ENCODE measurements at regions not wholly inside any gene's neighbourhood (a gene's known extent, or its start where the extent isn't known, plus 50 kb on each side); places are given as distances from the start of the nearest gene placed in this dataset.
"Not testable (repeated sequence)": the region's sequence is repeated elsewhere in the genome, so short reads cannot be mapped to it uniquely, and the experiment has no call there.

GRCh38 chr2:199185174-199185573, 272.6 kb downstream of the SATB2 start:
- H3K36me3 ChIP-seq (ENCODE audit: control insufficient read depth, low read depth, low read length); H3K27ac ChIP-seq (ENCODE audit: low read length); H3K27me3 ChIP-seq (ENCODE audit: control insufficient read depth, insufficient read depth, low read length); H3K9me3 ChIP-seq (ENCODE audit: control insufficient read depth, low read depth, low read length); H3K4me3 ChIP-seq (ENCODE audit: low read length); H3K9ac ChIP-seq (ENCODE audit: low read length): not testable (repeated sequence)
- H3K4me1 ChIP-seq (ENCODE audit: control insufficient read depth, low read depth, low read length) = peaks cover 27% of the 10 kb centered on the region

GRCh38 chr2:199163613-199164458, 293.9 kb downstream of the SATB2 start:
- Histone ChIP-seq H3K9ac (ENCODE audit: low read length) (no peak overlapping the region), H3K4me3 (ENCODE audit: low read length) (no peak overlapping the region), H3K36me3 (ENCODE audit: control insufficient read depth, low read depth, low read length) (no peaks in the 10 kb centered on the region), H3K27ac (ENCODE audit: low read length) (no peak overlapping the region), H3K4me1 (ENCODE audit: control insufficient read depth, low read depth, low read length) (peaks cover 14% of the 10 kb centered on the region), H3K9me3 (ENCODE audit: control insufficient read depth, low read depth, low read length) (no peaks in the 10 kb centered on the region), H3K27me3 (ENCODE audit: control insufficient read depth, insufficient read depth, low read length) (no peaks in the 10 kb centered on the region)

- Histone ChIP-seq H3K4me1 (ENCODE audit: control insufficient read depth, low read depth, low read length) (peaks cover 14% of the 10 kb centered on the region), H3K4me3 (ENCODE audit: low read length) (no peak overlapping the region), H3K36me3 (ENCODE audit: control insufficient read depth, low read depth, low read length) (no peaks in the 10 kb centered on the region), H3K9ac (ENCODE audit: low read length) (no peak overlapping the region), H3K27me3 (ENCODE audit: control insufficient read depth, insufficient read depth, low read length) (no peaks in the 10 kb centered on the region), H3K9me3 (ENCODE audit: control insufficient read depth, low read depth, low read length) (no peaks in the 10 kb centered on the region), H3K27ac (ENCODE audit: low read length) (no peak overlapping the region)
Observed at GRCh38 chr2:199160677-199161465, 296.9 kb downstream of the SATB2 start.

DNA sequence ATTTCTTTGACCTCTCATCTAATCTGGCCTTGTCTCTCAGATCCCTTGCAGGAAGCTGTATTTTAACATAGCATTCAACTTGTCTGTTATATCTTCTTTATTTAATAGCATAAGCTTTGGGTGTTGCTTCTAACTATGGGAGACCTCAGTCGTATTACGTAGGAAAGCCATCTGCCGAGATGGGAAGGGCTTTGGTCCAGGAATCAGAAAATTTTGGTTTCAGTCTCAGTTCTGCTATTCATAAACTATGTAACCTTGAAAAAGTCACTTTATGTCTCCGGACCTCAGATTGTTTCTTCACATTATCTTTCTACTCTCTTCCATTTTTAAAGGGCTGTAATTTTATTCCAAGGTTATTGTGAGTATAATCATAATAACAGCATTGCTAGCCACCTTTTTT, 297.7 kb downstream of the SATB2 start:
- Histone ChIP-seq H3K4me3 (ENCODE audit: low read length) (no peak overlapping the region), H3K36me3 (ENCODE audit: control insufficient read depth, low read depth, low read length) (no peaks in the 10 kb centered on the region), H3K27ac (ENCODE audit: low read length) (no peak overlapping the region), H3K27me3 (ENCODE audit: control insufficient read depth, insufficient read depth, low read length) (no peaks in the 10 kb centered on the region), H3K4me1 (ENCODE audit: control insufficient read depth, low read depth, low read length) (peaks cover 14% of the 10 kb centered on the region), H3K9ac (ENCODE audit: low read length) (no peak overlapping the region), H3K9me3 (ENCODE audit: control insufficient read depth, low read depth, low read length) (no peaks in the 10 kb centered on the region)

GRCh38 chr2:199148076-199148845, 309.5 kb downstream of the SATB2 start:
- Histone ChIP-seq H3K9ac (ENCODE audit: low read length) (no peak overlapping the region), H3K9me3 (ENCODE audit: control insufficient read depth, low read depth, low read length) (no peaks in the 10 kb centered on the region), H3K27me3 (ENCODE audit: control insufficient read depth, insufficient read depth, low read length) (no peaks in the 10 kb centered on the region), H3K27ac (ENCODE audit: low read length) (no peak overlapping the region), H3K36me3 (ENCODE audit: control insufficient read depth, low read depth, low read length) (no peaks in the 10 kb centered on the region), H3K4me3 (ENCODE audit: low read length) (no peak overlapping the region), H3K4me1 (ENCODE audit: control insufficient read depth, low read depth, low read length) (no peaks in the 10 kb centered on the region)

GRCh38 chr2:199147216-199147615, 310.5 kb downstream of the SATB2 start:
- H3K4me3 ChIP-seq (ENCODE audit: low read length) = no peak overlapping the region
- no peaks in the 10 kb centered on the region for H3K9me3 ChIP-seq (ENCODE audit: control insufficient read depth, low read depth, low read length)
- H3K9ac ChIP-seq (ENCODE audit: low read length) = no peak overlapping the region
- no peaks in the 10 kb centered on the region for H3K27me3 ChIP-seq (ENCODE audit: control insufficient read depth, insufficient read depth, low read length)
- no peaks in the 10 kb centered on the region for H3K4me1 ChIP-seq (ENCODE audit: control insufficient read depth, low read depth, low read length)
- no peak overlapping the region for H3K27ac ChIP-seq (ENCODE audit: low read length)
- H3K36me3 ChIP-seq (ENCODE audit: control insufficient read depth, low read depth, low read length) = no peaks in the 10 kb centered on the region

DNA sequence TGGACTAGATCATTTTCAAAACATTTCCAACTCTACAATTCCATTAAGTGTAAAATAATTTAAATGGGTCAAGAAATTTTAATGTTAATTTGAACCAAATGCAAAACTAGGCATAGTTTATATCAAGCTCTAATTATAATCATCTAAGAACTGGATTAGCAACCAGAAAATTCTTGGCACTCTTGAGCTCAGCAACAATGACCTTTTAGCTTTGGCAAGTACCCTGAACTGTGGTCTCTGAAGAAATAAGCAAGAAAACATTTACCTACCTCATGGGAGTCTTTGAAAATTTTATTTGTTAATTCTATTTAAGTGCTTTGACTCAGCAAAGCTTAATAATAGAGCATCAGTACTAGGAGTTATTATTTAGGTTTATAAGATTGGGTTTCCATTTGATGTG, 313.2 kb downstream of the SATB2 start:
- Histone ChIP-seq H3K27ac (ENCODE audit: low read length) (no peak overlapping the region), H3K36me3 (ENCODE audit: control insufficient read depth, low read depth, low read length) (no peaks in the 10 kb centered on the region), H3K27me3 (ENCODE audit: control insufficient read depth, insufficient read depth, low read length) (no peaks in the 10 kb centered on the region), H3K9me3 (ENCODE audit: control insufficient read depth, low read depth, low read length) (no peaks in the 10 kb centered on the region), H3K9ac (ENCODE audit: low read length) (no peak overlapping the region), H3K4me1 (ENCODE audit: control insufficient read depth, low read depth, low read length) (no peaks in the 10 kb centered on the region), H3K4me3 (ENCODE audit: low read length) (no peak overlapping the region)

GRCh38 chr2:199144036-199144435, 313.7 kb downstream of the SATB2 start:
- Histone ChIP-seq H3K9me3 (ENCODE audit: control insufficient read depth, low read depth, low read length) (no peaks in the 10 kb centered on the region), H3K27me3 (ENCODE audit: control insufficient read depth, insufficient read depth, low read length) (no peaks in the 10 kb centered on the region), H3K4me1 (ENCODE audit: control insufficient read depth, low read depth, low read length) (no peaks in the 10 kb centered on the region), H3K4me3 (ENCODE audit: low read length) (no peak overlapping the region), H3K27ac (ENCODE audit: low read length) (no peak overlapping the region), H3K9ac (ENCODE audit: low read length) (no peak overlapping the region), H3K36me3 (ENCODE audit: control insufficient read depth, low read depth, low read length) (no peaks in the 10 kb centered on the region)

DNA sequence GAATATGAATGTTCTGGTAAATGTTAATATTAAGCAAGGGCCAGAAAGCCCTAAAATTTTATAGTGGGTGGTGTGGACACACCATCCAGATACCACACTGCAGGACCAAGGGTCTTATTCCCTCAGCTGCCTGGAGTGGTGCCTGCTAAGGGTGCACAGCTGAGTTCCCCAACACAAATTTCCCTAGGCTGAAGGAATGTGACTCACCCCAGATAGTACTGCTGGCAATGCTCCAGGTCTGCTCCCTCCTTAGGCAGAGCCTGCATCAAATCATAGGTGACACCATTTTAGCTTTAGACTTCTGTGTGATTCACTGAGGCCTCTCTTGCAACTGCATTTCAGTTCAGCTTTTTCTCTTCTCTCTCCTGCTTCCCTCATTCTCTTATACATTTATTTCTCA, 321.1 kb downstream of the SATB2 start:
- Histone ChIP-seq H3K4me3 (ENCODE audit: low read length) (no peak overlapping the region), H3K36me3 (ENCODE audit: control insufficient read depth, low read depth, low read length) (no peaks in the 10 kb centered on the region), H3K9ac (ENCODE audit: low read length) (no peak overlapping the region), H3K9me3 (ENCODE audit: control insufficient read depth, low read depth, low read length) (no peaks in the 10 kb centered on the region), H3K27ac (ENCODE audit: low read length) (no peak overlapping the region), H3K27me3 (ENCODE audit: control insufficient read depth, insufficient read depth, low read length) (no peaks in the 10 kb centered on the region), H3K4me1 (ENCODE audit: control insufficient read depth, low read depth, low read length) (peaks cover 3% of the 10 kb centered on the region)

GRCh38 chr2:199136242-199136641, 321.5 kb downstream of the SATB2 start:
- no peak overlapping the region for H3K27ac ChIP-seq (ENCODE audit: low read length)
- H3K9ac ChIP-seq (ENCODE audit: low read length) = no peak overlapping the region
- peaks cover 4% of the 10 kb centered on the region for H3K4me1 ChIP-seq (ENCODE audit: control insufficient read depth, low read depth, low read length)
- no peaks in the 10 kb centered on the region for H3K27me3 ChIP-seq (ENCODE audit: control insufficient read depth, insufficient read depth, low read length)
- no peaks in the 10 kb centered on the region for H3K36me3 ChIP-seq (ENCODE audit: control insufficient read depth, low read depth, low read length)
- H3K4me3 ChIP-seq (ENCODE audit: low read length) = no peak overlapping the region
- no peaks in the 10 kb centered on the region for H3K9me3 ChIP-seq (ENCODE audit: control insufficient read depth, low read depth, low read length)

- Histone ChIP-seq H3K27ac (ENCODE audit: low read length) (no peak overlapping the region), H3K9me3 (ENCODE audit: control insufficient read depth, low read depth, low read length) (no peaks in the 10 kb centered on the region), H3K4me3 (ENCODE audit: low read length) (no peak overlapping the region), H3K36me3 (ENCODE audit: control insufficient read depth, low read depth, low read length) (no peaks in the 10 kb centered on the region), H3K9ac (ENCODE audit: low read length) (no peak overlapping the region), H3K4me1 (ENCODE audit: control insufficient read depth, low read depth, low read length) (peaks cover 10% of the 10 kb centered on the region), H3K27me3 (ENCODE audit: control insufficient read depth, insufficient read depth, low read length) (no peaks in the 10 kb centered on the region)
Observed at GRCh38 chr2:199131876-199132275, 325.9 kb downstream of the SATB2 start.

Data from iPS-18a (cell line).